ENCODE measurements at regions not wholly inside any gene's neighbourhood (a gene's known extent, or its start where the extent isn't known, plus 50 kb on each side); places are given as distances from the start of the nearest gene placed in this dataset.

- WGBS, 4 donors: 89 to 95% (median 93%) methylated on average over 2 of the region's 2 CpGs
- no peak overlapping the region for H3K27ac ChIP-seq
- no peaks in the 10 kb centered on the region for H3K9me3 ChIP-seq (replicated peaks in 1 of 3)
- H3K4me3 ChIP-seq: no peak overlapping the region
- H3K36me3 ChIP-seq (replicated peaks in 1 of 2): no peaks in the 10 kb centered on the region
- intact Hi-C loops (cut with DNase I): no loop called here
- peaks cover 4 to 40% of the 10 kb centered on the region in 2 donors for H3K4me1 ChIP-seq (replicated peaks in 1 of 2)
- DNase-seq: no peak
- no peak for TF ChIP-seq POLR2A (IDR thresholded peaks at IDR 0.05)
- no peak for TF ChIP-seq CTCF (IDR thresholded peaks at IDR 0.05)
- no peaks in the 10 kb centered on the region for H3K27me3 ChIP-seq
Measured at GRCh38 chr3:177929310-177929709, 606.9 kb upstream of the KCNMB2 start.

GRCh38 chr3:177930771-177931170 is 605.5 kb upstream of the KCNMB2 start:
- no peaks in the 10 kb centered on the region for H3K36me3 ChIP-seq (replicated peaks in 1 of 2)
- no peak overlapping the region for H3K4me3 ChIP-seq
- WGBS, 4 donors: 71 to 83% (median 76%) methylated on average over 2 of the region's 2 CpGs
- no peak for TF ChIP-seq POLR2A (IDR thresholded peaks at IDR 0.05)
- no peak for TF ChIP-seq CTCF (IDR thresholded peaks at IDR 0.05)
- peaks cover 16 to 50% of the 10 kb centered on the region in 2 donors for H3K4me1 ChIP-seq (replicated peaks in 1 of 2)
- no peaks in the 10 kb centered on the region for H3K9me3 ChIP-seq (replicated peaks in 1 of 3)
- no peaks in the 10 kb centered on the region for H3K27me3 ChIP-seq
- DNase-seq: no peak
- intact Hi-C loops (cut with DNase I): loop anchor here in 1 of 2 donors (10.0 kb wide), 1 partner anchor 134 kb away; no protein-coding TSS in a partner anchor
- H3K27ac ChIP-seq: no peak overlapping the region

- TF ChIP-seq CTCF (IDR thresholded peaks at IDR 0.05) (no peak), POLR2A (IDR thresholded peaks at IDR 0.05) (no peak)
- no peak overlapping the region for H3K27ac ChIP-seq
- peaks cover 16 to 50% of the 10 kb centered on the region in 2 donors for H3K4me1 ChIP-seq (replicated peaks in 1 of 2)
- no peaks in the 10 kb centered on the region for H3K36me3 ChIP-seq (replicated peaks in 1 of 2)
- no peak for DNase-seq
- intact Hi-C loops (cut with DNase I): loop anchor here in 1 of 2 donors (10.0 kb wide), 1 partner anchor 133 kb away; no protein-coding TSS in a partner anchor
- H3K4me3 ChIP-seq: no peak overlapping the region
- no peaks in the 10 kb centered on the region for H3K27me3 ChIP-seq
- 29 to 54% (median 35%) methylated on average over 2 of the region's 2 CpGs for WGBS, 4 donors
- H3K9me3 ChIP-seq (replicated peaks in 1 of 3): no peaks in the 10 kb centered on the region
Measured at GRCh38 chr3:177931346-177931745, 604.9 kb upstream of the KCNMB2 start.

GRCh38 chr3:177932346-177932745 is 603.9 kb upstream of the KCNMB2 start:
- Histone ChIP-seq H3K4me3 (no peak overlapping the region), H3K27ac (peak overlapping the region in 4 of 5 donors; percentile 18 to 56 (median 38)), H3K27me3 (no peaks in the 10 kb centered on the region), H3K4me1 (replicated peaks in 1 of 2) (peaks cover 16 to 50% of the 10 kb centered on the region in 2 donors), H3K9me3 (replicated peaks in 1 of 3) (no peaks in the 10 kb centered on the region), H3K36me3 (replicated peaks in 1 of 2) (no peaks in the 10 kb centered on the region)
- no peak for DNase-seq
- TF ChIP-seq CTCF (IDR thresholded peaks at IDR 0.05) (no peak), POLR2A (IDR thresholded peaks at IDR 0.05) (no peak)
- intact Hi-C loops (cut with DNase I): loop anchor here in 1 of 2 donors (10.0 kb wide), 1 partner anchor 132 kb away; no protein-coding TSS in a partner anchor
- 64 to 89% (median 86%) methylated on average over 1 of the region's 1 CpG for WGBS, 4 donors

Data from adrenal gland (tissue), 9 donors.